ENCODE measurements at regions not wholly inside any gene's neighbourhood (a gene's known extent, or its start where the extent isn't known, plus 50 kb on each side); places are given as distances from the start of the nearest gene placed in this dataset.
A peak's percentile ranks its signal among the peaks of the same experiment; 100 is the strongest.

DNA sequence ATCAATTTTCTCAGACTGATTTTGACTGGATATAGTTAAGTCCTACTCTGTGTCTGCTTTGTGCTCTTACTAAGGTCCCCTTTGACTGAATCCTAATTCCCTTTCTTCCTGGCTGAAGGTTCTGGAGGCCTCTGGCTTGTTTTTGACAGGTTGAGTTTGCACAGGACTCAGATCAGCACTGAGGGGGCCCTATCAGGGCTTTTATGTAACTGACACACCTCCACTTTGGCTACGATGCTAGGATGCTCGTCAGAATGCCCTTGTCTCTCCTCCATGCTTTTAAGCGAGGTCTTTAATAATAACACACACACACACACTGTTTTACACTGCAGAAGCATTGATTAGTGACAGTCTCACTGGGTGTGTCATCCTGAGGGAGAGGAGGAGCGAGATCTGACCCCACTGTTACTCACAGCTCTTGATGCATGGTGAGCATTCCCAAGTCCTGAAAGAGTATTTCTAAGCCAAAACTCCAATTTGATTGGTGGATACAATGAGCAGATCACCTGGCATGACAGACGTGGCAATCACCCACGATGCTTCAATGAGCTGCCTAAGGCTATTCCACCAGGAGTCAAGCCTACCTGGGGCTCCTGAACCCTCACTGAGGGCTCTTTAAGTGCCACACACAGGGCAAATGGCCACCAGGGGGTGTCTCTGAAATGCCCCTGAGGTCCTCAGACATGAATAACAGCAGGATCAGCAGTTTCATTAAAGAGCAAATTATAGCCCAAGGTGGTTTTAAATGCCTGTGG, 130.4 kb upstream of the CPEB2 start:
- H3K36me3 Mint-ChIP-seq (ENCODE audit: low read depth, unreplicated experiment), result no peaks in the 10 kb centered on the region
- H3K9me3 Mint-ChIP-seq (ENCODE audit: unreplicated experiment), result no peaks in the 10 kb centered on the region
- no peak overlapping the region for H3K27ac Mint-ChIP-seq (ENCODE audit: unreplicated experiment)
- H3K27me3 Mint-ChIP-seq (ENCODE audit: unreplicated experiment), result peaks cover 3% of the 10 kb centered on the region
- H3K4me3 Mint-ChIP-seq (ENCODE audit: unreplicated experiment), result no peak overlapping the region
- peak; percentile 37 for DNase-seq (ENCODE audit: low spot score)
- TF ChIP-seq CTCF (IDR thresholded peaks at IDR 0.05; ENCODE audit: unreplicated experiment), result peak; percentile 22
- peaks cover 3% of the 10 kb centered on the region for H3K4me1 Mint-ChIP-seq (ENCODE audit: unreplicated experiment)

DNA sequence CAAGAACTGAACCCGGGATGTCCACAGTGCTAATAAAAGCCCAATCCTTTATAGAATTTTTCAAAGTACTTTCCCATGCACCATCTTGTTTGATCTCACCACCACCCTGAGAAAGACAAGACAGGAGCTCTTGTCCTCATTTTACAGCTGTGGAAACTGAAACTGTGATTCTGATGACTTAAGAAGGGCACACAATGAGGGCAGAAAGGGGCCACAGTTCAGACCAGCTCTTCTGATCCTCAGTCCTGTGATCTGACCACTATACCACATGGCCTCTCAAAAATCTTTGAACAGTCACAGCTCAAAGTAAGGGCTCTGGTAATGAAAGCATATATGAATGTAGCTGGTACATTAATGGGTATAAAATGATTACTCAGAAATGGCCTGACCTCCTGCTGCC, 127.3 kb upstream of the CPEB2 start:
- Mint-ChIP-seq H3K4me3 (ENCODE audit: unreplicated experiment) (no peak overlapping the region), H3K9me3 (ENCODE audit: unreplicated experiment) (no peaks in the 10 kb centered on the region), H3K27me3 (ENCODE audit: unreplicated experiment) (peaks cover 5% of the 10 kb centered on the region), H3K27ac (ENCODE audit: unreplicated experiment) (no peak overlapping the region), H3K36me3 (ENCODE audit: low read depth, unreplicated experiment) (no peaks in the 10 kb centered on the region), H3K4me1 (ENCODE audit: unreplicated experiment) (peaks cover 12% of the 10 kb centered on the region)
- no peak for TF ChIP-seq CTCF (IDR thresholded peaks at IDR 0.05; ENCODE audit: unreplicated experiment)
- no peak for DNase-seq (ENCODE audit: low spot score)

DNA sequence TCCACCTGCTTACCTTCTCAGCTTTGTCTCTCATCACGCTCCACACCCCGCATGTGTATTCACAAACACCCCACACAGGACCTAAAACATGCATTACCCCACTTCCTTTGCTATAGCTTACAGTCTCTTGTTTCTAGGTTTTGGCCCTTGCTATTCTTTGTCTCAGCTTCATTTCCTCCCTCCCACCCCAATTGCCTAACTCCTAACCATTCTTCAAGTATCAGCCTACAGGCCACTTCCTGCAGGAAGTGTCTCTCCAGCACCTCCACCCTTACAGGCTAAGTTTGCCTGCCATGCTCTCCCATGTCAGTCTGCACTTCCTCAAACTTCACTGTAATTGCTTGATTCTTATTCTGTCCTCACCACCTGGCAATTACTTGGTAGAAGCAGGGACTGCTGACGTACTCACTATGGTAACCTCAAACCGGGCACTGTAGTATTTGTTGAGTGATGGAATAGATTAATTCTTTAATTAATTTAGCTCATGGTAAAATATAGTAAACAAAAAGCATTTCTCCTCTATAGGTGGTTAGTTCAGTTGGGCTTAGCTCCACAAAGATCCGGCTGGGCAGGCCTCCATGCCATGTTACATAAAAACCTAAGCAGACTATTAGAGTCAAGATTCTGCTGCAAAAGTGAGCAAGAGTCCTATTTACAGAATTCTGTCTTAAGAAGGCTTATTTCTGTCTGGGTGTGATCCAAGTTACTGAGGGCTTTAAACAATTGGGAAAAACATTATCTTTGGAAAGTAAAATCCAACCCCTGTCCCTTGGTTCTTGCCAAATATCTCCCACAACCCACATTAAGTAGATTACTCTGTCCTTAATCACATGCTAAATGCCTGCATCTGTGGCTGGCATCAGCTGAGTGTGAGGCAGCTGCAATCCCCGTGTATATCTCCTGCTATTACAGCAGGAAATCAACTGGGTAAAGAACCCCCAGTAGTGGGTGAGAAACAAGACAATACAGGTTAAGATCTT, 124.7 kb upstream of the CPEB2 start:
- Mint-ChIP-seq H3K4me3 (ENCODE audit: unreplicated experiment) (no peak overlapping the region), H3K9me3 (ENCODE audit: unreplicated experiment) (no peaks in the 10 kb centered on the region), H3K4me1 (ENCODE audit: unreplicated experiment) (peaks cover 12% of the 10 kb centered on the region), H3K27me3 (ENCODE audit: unreplicated experiment) (peaks cover 2% of the 10 kb centered on the region), H3K36me3 (ENCODE audit: low read depth, unreplicated experiment) (no peaks in the 10 kb centered on the region), H3K27ac (ENCODE audit: unreplicated experiment) (peak overlapping the region; percentile 90)
- TF ChIP-seq CTCF (IDR thresholded peaks at IDR 0.05; ENCODE audit: unreplicated experiment), result no peak
- peak; percentile 25 for DNase-seq (ENCODE audit: low spot score)

- TF ChIP-seq CTCF (IDR thresholded peaks at IDR 0.05; ENCODE audit: unreplicated experiment), result no peak
- no peak for DNase-seq (ENCODE audit: low spot score)
- no peak overlapping the region for H3K4me3 Mint-ChIP-seq (ENCODE audit: unreplicated experiment)
- peaks cover 12% of the 10 kb centered on the region for H3K4me1 Mint-ChIP-seq (ENCODE audit: unreplicated experiment)
- H3K36me3 Mint-ChIP-seq (ENCODE audit: low read depth, unreplicated experiment), result no peaks in the 10 kb centered on the region
- H3K9me3 Mint-ChIP-seq (ENCODE audit: unreplicated experiment), result no peaks in the 10 kb centered on the region
- no peak overlapping the region for H3K27ac Mint-ChIP-seq (ENCODE audit: unreplicated experiment)
- peaks cover 2% of the 10 kb centered on the region for H3K27me3 Mint-ChIP-seq (ENCODE audit: unreplicated experiment)
Observed at GRCh38 chr4:14878681-14879080, 123.6 kb upstream of the CPEB2 start.
